ENCODE measurements at regions not wholly inside any gene's neighbourhood (a gene's known extent, or its start where the extent isn't known, plus 50 kb on each side); places are given as distances from the start of the nearest gene placed in this dataset.

GRCh38 chr13:28585561-28585960 is 73.4 kb upstream of the POMP start:
- no peaks in the 10 kb centered on the region for H3K23me2 ChIP-seq (ENCODE audit: insufficient read length, low read depth, low read length, poor library complexity, severe bottlenecking)
- H3K27ac ChIP-seq (ENCODE audit: insufficient read length, low read depth, low read length): no peak overlapping the region
- TF ChIP-seq CTCF (conservative IDR thresholded peaks at IDR 0.05): no peak
- H3K56ac ChIP-seq (ENCODE audit: insufficient read length, low read depth, low read length): no peak overlapping the region
- H2BK5ac ChIP-seq (ENCODE audit: insufficient read length, low read length): no peak overlapping the region
- no peak overlapping the region for H3K23ac ChIP-seq (ENCODE audit: insufficient read length, low read depth, low read length)
- no peaks in the 10 kb centered on the region for H3K79me1 ChIP-seq (ENCODE audit: insufficient read depth, low read depth, low read length, poor library complexity, severe bottlenecking)
- no peak overlapping the region for H3K18ac ChIP-seq (ENCODE audit: insufficient read length, low read depth, low read length)
- no peaks in the 10 kb centered on the region for H3K27me3 Mint-ChIP-seq (ENCODE audit: low read depth)
- H2BK120ac ChIP-seq (ENCODE audit: low read depth, low read length, poor library complexity, severe bottlenecking): no peak overlapping the region
- no peak overlapping the region for H4K91ac ChIP-seq (ENCODE audit: insufficient read length, low read depth, low read length)
- H3K9me3 Mint-ChIP-seq: no peaks in the 10 kb centered on the region; a peak in 1 of 5 replicates
- no peaks in the 10 kb centered on the region for H3K79me2 ChIP-seq (ENCODE audit: insufficient read depth, low read length)
- no peak overlapping the region for H3K4me2 ChIP-seq (ENCODE audit: insufficient read depth, insufficient read length, low read length)
- no peak overlapping the region for H2BK20ac ChIP-seq (ENCODE audit: low read depth, low read length, poor library complexity, severe bottlenecking)
- no peaks in the 10 kb centered on the region for H3K36me3 Mint-ChIP-seq (ENCODE audit: insufficient read depth in 1 of 3, low read depth in 3 of 3)
- peak overlapping the region in 1 of 3 experiments; percentile 88; a peak in 1 of 7 replicates for H3K27ac Mint-ChIP-seq
- no peak overlapping the region for H3K14ac ChIP-seq (ENCODE audit: insufficient read depth, low read length)
- no peaks in the 10 kb centered on the region for H3K9me3 ChIP-seq (ENCODE audit: control insufficient read depth, low read depth, low read length)
- no peaks in the 10 kb centered on the region for H3K27me3 ChIP-seq (ENCODE audit: insufficient read depth, low read length)
- no peak for DNase-seq
- peaks cover 4% of the 10 kb centered on the region for H3K4me1 ChIP-seq (ENCODE audit: insufficient read depth, low read length)
- H2BK15ac ChIP-seq (ENCODE audit: low read depth, low read length): no peak overlapping the region
- WGBS (ENCODE audit: extremely low coverage, insufficient read length, low lambda C conversion rate): no CpG with 5 or more reads among the region's 1 CpG
- no peak overlapping the region for H3K9ac ChIP-seq (ENCODE audit: extremely low read depth, insufficient read length, low read length)
- H3K4ac ChIP-seq (ENCODE audit: low read depth, low read length): no peak overlapping the region
- no peak overlapping the region for H4K5ac ChIP-seq (ENCODE audit: insufficient read length, low read depth, low read length)
- no peak overlapping the region for H4K8ac ChIP-seq (replicated peaks; ENCODE audit: insufficient read length, low read depth, low read length)
- peaks cover 55 to 60% of the 10 kb centered on the region in 2 experiments for H3K4me1 Mint-ChIP-seq
- no peak overlapping the region for H2BK12ac ChIP-seq (ENCODE audit: insufficient read length, low read depth, low read length)
- H2AFZ ChIP-seq (ENCODE audit: low read length): no peak overlapping the region
- H3K4me3 Mint-ChIP-seq: no peak overlapping the region
- H2AK5ac ChIP-seq (ENCODE audit: insufficient read length, low read length): no peak overlapping the region
- H4K20me1 ChIP-seq (ENCODE audit: control insufficient read depth, insufficient read depth, insufficient read length): no peaks in the 10 kb centered on the region
- no peak overlapping the region for H3T11ph ChIP-seq (ENCODE audit: low read length)

All from H9 (cell line).